CD4-positive, alpha-beta T cell treated with Interleukin-2 at 100 ng/mL for 4 hours (primary cell): ENCODE measurements at regions not wholly inside any gene's neighbourhood (a gene's known extent, or its start where the extent isn't known, plus 50 kb on each side); places are given as distances from the start of the nearest gene placed in this dataset.
"Not testable (repeated sequence)": the region's sequence is repeated elsewhere in the genome, so short reads cannot be mapped to it uniquely, and the experiment has no call there.

Source experiments
- DNase-seq: peaks from one replicate; pipeline ENCODE4 v3.0.0-alpha.2; 2020; ENCODE audit warnings: low spot score

DNA sequence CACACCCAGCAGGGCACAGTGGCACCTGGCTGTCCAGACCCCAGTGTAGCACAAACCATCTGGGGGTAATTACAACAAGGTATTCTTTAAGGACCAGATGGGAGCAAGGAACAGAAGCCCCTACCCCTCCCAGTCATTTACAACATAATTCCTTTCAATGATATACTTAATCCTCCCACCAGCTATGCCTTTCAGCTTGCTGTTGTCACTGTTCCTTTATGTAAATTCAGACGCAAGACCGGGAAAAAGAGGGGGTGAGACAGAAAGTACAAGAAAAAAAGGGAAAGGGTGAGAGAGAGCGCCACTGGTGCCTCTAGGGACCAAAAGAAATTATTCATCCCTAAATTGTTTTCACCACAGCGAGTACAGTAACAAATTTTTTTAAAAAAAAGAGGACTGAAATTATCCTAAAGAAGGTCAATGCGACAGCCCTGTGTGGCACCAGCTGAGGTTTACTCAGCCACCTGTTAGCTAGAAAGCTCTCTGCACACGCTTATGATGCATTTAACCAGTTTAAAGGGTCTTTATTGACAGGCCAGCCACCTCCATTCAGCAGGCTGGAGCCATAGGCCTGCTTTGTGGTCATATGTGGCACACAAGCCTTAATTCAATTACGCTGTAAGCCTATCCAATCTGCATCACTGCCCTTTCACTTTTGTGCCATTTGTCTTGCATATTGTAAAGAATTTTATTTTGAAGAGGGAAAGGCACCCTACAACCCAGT is 210.2 kb upstream of the ISL1 start:
- DNase-seq: no peak

DNA sequence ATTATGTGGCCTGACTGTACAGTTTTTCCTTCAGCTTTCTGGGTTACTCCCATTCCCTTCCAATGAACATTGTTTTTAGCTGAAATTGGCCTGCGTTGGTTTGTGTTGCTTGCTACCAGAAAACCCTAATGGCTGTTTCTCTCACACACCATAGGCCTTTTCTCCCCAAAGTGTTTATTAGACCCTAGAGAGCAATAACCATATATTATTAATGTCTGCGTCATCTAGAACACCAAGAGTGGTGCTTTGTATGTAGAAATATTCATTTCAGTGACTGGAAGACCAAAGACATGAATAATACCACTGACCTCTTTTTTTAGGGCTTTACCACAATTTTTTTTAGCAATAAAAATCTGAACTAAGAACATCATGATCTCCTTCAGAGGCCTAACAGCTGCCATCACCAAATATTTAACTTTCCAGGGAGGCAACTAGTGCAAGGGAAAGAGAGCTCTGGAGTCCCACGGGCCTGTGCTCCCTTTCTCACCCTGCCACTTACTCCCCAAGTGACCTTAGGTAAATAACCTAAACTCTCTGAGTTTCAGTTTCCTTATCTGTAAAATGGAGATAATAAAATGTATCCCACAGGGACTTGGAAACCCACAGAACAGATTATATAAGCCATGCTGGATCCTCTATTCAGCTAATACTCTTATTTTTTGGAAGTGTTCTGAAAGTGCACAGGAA is 201.9 kb upstream of the ISL1 start:
- DNase-seq: no peak

DNA sequence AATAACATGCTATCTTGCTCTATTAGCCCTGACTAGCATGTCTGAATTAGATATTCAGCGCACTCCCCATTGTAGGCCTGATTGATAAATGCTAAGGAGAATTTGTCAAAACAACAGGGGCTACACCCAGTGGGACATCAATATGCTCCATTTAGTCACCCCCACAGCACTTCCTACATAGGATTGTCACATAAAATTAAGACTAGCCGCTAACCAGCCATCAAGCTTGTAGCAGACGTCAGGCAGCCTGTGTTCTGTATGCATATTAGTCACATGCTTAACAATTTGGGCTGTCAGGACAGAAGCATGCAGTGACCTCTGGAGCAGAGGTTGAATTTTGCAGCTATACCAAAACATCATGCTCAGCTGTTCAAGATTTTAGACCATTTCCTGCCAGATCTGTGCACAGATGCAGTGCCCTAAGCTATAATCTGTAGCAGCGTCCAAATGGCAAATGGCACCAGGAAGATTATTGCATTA is 197.4 kb upstream of the ISL1 start:
- no peak for DNase-seq

GRCh38 chr5:51188001-51188591 is 195.2 kb upstream of the ISL1 start:
- no peak for DNase-seq

GRCh38 chr5:51194671-51195070 is 188.6 kb upstream of the ISL1 start:
- no peak for DNase-seq

- no peak for DNase-seq
Observed at GRCh38 chr5:51201024-51201423, 182.2 kb upstream of the ISL1 start.

DNA sequence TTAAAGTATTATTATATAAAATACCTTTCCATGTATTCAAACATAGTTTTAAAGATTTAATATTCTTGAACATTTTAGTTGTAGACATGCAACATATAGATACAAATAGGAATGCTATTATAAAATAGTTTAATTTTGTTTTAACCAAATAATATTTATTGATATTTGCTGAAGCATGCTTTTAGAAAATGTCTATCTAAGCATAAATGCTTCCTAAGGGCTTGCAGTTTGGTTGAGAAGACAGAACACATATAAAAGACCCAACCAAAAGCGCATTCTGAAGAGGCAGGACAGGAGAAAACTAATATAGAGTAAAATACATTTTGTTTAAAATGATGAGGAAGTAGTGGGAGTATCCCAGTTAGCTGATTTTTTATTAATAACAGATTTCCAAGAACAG is 181.5 kb upstream of the ISL1 start:
- DNase-seq: no peak

DNA sequence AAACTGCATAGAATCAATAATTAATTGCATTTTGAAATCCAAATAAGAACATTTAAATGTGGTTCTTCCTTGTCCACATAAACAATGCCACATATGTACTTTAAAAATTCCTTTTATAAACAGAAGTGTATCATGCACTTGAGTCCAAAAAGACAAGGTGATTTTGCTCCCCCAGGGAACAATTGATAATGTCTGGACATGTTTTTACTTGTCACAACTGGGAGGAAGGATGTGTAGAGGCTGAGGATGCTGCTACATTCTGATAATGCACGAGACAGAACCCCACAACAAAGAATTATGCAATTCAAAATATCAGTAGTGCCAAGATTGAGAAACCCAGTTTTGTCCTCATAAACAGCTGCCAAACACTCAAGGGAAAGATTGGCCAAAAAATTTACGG is 181.1 kb upstream of the ISL1 start:
- DNase-seq: no peak

DNA sequence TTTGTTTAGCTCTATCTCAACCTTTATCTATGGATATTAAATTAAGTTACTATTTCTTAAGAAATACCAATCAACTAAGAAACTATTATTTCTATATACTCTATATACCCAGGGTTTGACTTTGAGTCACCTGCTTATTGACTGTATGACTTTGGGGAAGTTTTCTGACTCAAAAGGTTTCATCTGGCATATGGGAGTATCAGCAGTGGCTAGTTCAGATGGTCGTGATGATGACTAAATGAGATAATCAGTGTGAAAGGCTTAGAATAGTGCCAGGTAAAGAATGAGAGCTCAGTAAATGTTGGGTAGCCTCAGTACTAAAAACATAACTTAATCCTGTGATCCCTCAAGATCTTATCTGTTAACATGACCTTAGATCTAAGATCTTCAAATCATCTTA is 179.7 kb upstream of the ISL1 start:
- no peak for DNase-seq

DNA sequence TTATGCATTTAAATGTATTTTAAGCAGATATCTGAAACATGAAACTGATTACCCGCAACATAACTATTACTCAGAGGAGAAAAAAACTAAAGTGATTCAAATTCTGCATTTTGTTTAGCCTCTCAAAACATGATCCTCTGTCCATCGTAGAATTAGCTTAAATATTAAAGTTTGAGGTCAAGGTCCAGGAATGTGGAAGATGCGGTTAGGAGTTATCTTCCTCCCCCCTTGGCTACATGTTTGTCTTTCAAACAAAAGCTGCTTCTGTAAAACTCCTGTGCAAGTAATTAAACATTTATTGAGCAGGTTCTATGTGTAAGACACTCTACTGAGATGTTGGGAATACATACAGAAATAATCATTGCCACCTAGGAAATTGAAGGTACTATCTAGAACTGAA is 175.0 kb upstream of the ISL1 start:
- DNase-seq: no peak

GRCh38 chr5:51214746-51215145 is 168.5 kb upstream of the ISL1 start:
- DNase-seq: no peak

DNA sequence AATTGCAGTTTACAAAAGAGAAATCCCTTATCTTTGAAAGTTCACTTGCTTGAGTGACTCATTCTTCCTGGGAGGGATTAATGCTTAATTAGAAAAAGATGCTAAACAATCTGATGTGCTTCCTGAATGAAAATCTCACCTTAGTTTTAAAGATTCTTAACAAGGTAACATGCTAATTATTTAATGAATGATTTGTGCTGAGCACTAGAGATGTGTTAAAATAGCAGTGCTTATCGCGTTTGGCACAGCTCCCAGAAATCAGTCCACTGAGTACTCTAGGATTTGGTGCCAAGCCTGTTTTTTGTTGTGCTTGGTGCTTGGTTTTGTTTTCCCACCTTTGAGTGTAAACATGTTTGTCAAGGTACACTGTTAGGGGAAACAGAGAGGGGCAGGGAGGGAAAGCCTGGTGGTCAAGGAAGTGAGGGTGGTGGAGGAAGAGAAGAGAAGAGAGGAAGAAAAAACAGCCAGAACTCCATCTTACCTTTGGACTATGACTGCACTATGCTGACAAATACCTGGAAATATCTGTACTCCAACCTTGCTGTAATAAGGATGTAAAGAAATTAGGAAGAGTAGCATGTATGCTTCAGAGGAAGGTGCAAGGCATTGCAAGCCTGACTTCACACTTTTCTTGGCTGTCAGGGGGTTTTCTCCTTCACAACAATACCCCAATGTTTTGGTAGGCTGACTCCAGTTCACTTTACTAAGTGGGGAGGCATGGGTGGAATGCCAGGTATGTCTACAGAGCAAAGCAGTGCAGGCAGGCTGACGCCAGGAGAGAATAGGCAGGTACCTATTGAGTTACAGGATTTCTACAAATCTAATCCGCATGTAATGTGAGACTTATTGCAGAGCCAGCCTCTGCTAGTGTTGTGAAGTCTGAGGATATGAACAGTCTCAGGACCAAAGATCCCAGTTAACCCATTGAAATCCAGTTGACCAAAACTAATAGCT is 157.2 kb upstream of the ISL1 start:
- DNase-seq: no peak

DNA sequence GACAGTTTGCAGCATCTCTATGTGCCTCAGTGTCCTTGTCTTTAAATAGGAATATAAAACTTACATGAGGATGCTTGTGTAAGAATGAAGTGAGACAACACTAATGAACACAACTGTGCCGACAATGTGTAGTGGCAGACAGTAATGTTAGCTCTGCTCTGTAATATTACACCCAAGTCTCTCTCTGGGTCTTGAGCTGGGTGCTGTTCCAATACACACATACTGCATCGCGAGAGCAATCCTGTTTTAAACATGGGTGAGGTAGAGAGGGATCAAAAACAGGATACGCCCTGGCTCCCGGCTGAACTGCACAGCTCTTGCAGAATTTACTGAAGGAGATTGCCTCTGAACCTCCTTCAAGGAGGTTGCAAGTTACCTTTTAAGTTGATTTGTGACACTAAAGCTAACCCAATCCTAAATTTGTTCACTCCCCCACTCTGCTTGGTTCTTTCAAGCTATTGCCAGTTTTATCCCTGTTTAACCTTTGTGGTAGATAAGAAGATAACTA is 155.2 kb upstream of the ISL1 start:
- DNase-seq: no peak

GRCh38 chr5:51230336-51230735 is 152.9 kb upstream of the ISL1 start:
- DNase-seq: no peak

- DNase-seq: no peak
Observed at GRCh38 chr5:51242456-51242855, 140.8 kb upstream of the ISL1 start.

GRCh38 chr5:51250957-51251356 is 132.3 kb upstream of the ISL1 start:
- not testable (repeated sequence) for DNase-seq

- DNase-seq: no peak
Observed at GRCh38 chr5:51271261-51271660, 112.0 kb upstream of the ISL1 start.

DNA sequence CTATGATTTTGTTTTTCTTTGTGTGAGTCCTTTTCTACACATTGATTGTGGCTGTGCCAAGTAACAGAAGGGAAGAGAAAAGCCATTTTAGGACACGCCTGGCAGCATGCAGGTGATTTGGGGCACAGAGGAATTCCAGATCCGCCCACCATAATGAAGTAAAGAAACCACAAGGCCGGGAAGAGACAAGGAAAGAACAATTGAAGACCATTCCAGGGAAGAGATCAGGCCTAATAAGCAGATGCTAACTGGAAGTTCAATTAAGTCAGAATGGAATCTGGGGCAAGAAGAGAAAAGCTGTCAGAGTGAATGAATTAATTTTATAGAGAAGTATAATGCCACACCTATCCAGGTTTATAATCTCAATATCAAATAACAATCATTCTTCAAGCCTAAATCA is 110.2 kb upstream of the ISL1 start:
- no peak for DNase-seq

DNA sequence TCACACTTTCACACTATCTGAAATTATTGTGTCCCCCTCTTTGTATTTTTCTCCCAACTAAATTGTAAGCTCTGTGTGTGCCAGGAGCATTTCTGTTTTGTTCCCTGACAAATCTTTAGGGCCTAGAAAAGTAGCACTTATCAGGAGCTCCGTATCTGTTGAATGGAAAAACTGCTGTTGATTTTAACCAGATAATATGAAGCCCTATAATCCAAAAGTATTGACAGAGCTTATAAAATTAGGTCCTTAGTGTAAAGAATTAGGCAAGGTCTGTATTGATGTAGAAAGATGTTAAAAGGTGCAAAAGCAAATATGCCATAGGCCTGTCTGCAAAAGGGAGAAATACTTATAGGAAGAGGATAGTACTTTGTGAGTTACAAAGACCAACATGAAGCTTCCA is 109.4 kb upstream of the ISL1 start:
- no peak for DNase-seq

GRCh38 chr5:51275428-51275827 is 107.8 kb upstream of the ISL1 start:
- DNase-seq: no peak

- DNase-seq: no peak
Observed at GRCh38 chr5:51276250-51276649, 107.0 kb upstream of the ISL1 start.

DNA sequence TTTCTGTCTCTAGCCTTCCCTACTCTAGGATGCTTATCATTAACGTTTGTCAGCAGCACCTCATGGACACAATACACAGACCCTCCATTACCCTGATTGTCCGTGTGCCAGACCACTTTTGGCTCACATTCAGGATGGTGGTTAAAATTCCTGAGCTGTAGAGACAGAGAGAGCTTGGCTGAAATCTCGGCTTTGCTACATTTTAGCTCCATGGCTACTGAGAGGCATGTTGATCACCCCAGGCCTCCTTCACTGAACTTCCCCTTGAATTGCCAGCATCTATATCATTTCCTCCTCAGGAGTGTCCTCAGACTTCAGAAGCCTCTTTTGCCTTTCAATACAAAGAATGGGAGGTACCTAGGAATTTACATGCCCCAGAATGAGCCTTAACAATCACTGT is 104.7 kb upstream of the ISL1 start:
- no peak for DNase-seq
